ENCODE measurements at regions not wholly inside any gene's neighbourhood (a gene's known extent, or its start where the extent isn't known, plus 50 kb on each side); places are given as distances from the start of the nearest gene placed in this dataset.
"Not testable (repeated sequence)": the region's sequence is repeated elsewhere in the genome, so short reads cannot be mapped to it uniquely, and the experiment has no call there.

GRCh38 chr16:29257419-29258336 lies 148.8 kb downstream of the NPIPB11 start:
- DNase-seq: peak; percentile 69
- Histone ChIP-seq H3K27ac (ENCODE audit: low read length) (peak overlapping the region; percentile 67), H3K4me1 (ENCODE audit: control insufficient read depth, insufficient read depth, low read length) (peaks cover 32% of the 10 kb centered on the region)
- H3K27me3 ChIP-seq (ENCODE audit: control insufficient read depth, insufficient read depth, low read length); H3K9me3 ChIP-seq (replicated peaks; ENCODE audit: control insufficient read depth, low read depth, low read length); H3K4me3 ChIP-seq (ENCODE audit: low read length); H3K36me3 ChIP-seq (ENCODE audit: control insufficient read depth, insufficient read depth, low read length): not testable (repeated sequence)
- 63% methylated on average over 12 of the region's 18 CpGs for WGBS (ENCODE audit: insufficient coverage)

GRCh38 chr16:29256501-29256981 lies 150.0 kb downstream of the NPIPB11 start:
- no peak for DNase-seq
- no peak overlapping the region for H3K27ac ChIP-seq (ENCODE audit: low read length)
- H3K27me3 ChIP-seq (ENCODE audit: control insufficient read depth, insufficient read depth, low read length): no peaks in the 10 kb centered on the region
- H3K36me3 ChIP-seq (ENCODE audit: control insufficient read depth, insufficient read depth, low read length): no peaks in the 10 kb centered on the region
- peaks cover 26% of the 10 kb centered on the region for H3K4me1 ChIP-seq (ENCODE audit: control insufficient read depth, insufficient read depth, low read length)
- WGBS (ENCODE audit: insufficient coverage): 90% methylated on average over 19 of the region's 27 CpGs
- H3K4me3 ChIP-seq (ENCODE audit: low read length): no peak overlapping the region
- no peaks in the 10 kb centered on the region for H3K9me3 ChIP-seq (replicated peaks; ENCODE audit: control insufficient read depth, low read depth, low read length)

- WGBS (ENCODE audit: insufficient coverage): no CpG with 5 or more reads among the region's 6 CpGs
- H3K9me3 ChIP-seq (replicated peaks; ENCODE audit: control insufficient read depth, low read depth, low read length); H3K27me3 ChIP-seq (ENCODE audit: control insufficient read depth, insufficient read depth, low read length); H3K4me3 ChIP-seq (ENCODE audit: low read length); H3K27ac ChIP-seq (ENCODE audit: low read length); H3K36me3 ChIP-seq (ENCODE audit: control insufficient read depth, insufficient read depth, low read length); DNase-seq: not testable (repeated sequence)
- H3K4me1 ChIP-seq (ENCODE audit: control insufficient read depth, insufficient read depth, low read length): peaks cover 27% of the 10 kb centered on the region
These were observed 150.6 kb downstream of the NPIPB11 start for GRCh38 chr16:29255957-29256356.

- peaks cover 28% of the 10 kb centered on the region for H3K4me1 ChIP-seq (ENCODE audit: control insufficient read depth, insufficient read depth, low read length)
- H3K4me3 ChIP-seq (ENCODE audit: low read length); DNase-seq; H3K36me3 ChIP-seq (ENCODE audit: control insufficient read depth, insufficient read depth, low read length); H3K27ac ChIP-seq (ENCODE audit: low read length); H3K27me3 ChIP-seq (ENCODE audit: control insufficient read depth, insufficient read depth, low read length); H3K9me3 ChIP-seq (replicated peaks; ENCODE audit: control insufficient read depth, low read depth, low read length): not testable (repeated sequence)
- no CpG with 5 or more reads among the region's 13 CpGs for WGBS (ENCODE audit: insufficient coverage)
These were observed 151.1 kb downstream of the NPIPB11 start for GRCh38 chr16:29255496-29255796.

GRCh38 chr16:29254676-29255495 lies 151.6 kb downstream of the NPIPB11 start:
- 77% methylated on average over 21 of the region's 33 CpGs for WGBS (ENCODE audit: insufficient coverage)
- no peaks in the 10 kb centered on the region for H3K9me3 ChIP-seq (replicated peaks; ENCODE audit: control insufficient read depth, low read depth, low read length)
- no peaks in the 10 kb centered on the region for H3K27me3 ChIP-seq (ENCODE audit: control insufficient read depth, insufficient read depth, low read length)
- H3K27ac ChIP-seq (ENCODE audit: low read length): no peak overlapping the region
- no peak for DNase-seq
- no peak overlapping the region for H3K4me3 ChIP-seq (ENCODE audit: low read length)
- H3K4me1 ChIP-seq (ENCODE audit: control insufficient read depth, insufficient read depth, low read length): peaks cover 28% of the 10 kb centered on the region
- H3K36me3 ChIP-seq (ENCODE audit: control insufficient read depth, insufficient read depth, low read length): no peaks in the 10 kb centered on the region

GRCh38 chr16:29253716-29254590 lies 152.6 kb downstream of the NPIPB11 start:
- not testable (repeated sequence) for H3K4me3 ChIP-seq (ENCODE audit: low read length); H3K27ac ChIP-seq (ENCODE audit: low read length); H3K36me3 ChIP-seq (ENCODE audit: control insufficient read depth, insufficient read depth, low read length); DNase-seq; H3K9me3 ChIP-seq (replicated peaks; ENCODE audit: control insufficient read depth, low read depth, low read length); H3K27me3 ChIP-seq (ENCODE audit: control insufficient read depth, insufficient read depth, low read length)
- WGBS (ENCODE audit: insufficient coverage): 82% methylated on average over 16 of the region's 35 CpGs
- H3K4me1 ChIP-seq (ENCODE audit: control insufficient read depth, insufficient read depth, low read length): peaks cover 28% of the 10 kb centered on the region

- not testable (repeated sequence) for DNase-seq; H3K9me3 ChIP-seq (replicated peaks; ENCODE audit: control insufficient read depth, low read depth, low read length); H3K36me3 ChIP-seq (ENCODE audit: control insufficient read depth, insufficient read depth, low read length); H3K4me3 ChIP-seq (ENCODE audit: low read length); H3K27ac ChIP-seq (ENCODE audit: low read length); H3K27me3 ChIP-seq (ENCODE audit: control insufficient read depth, insufficient read depth, low read length)
- 61% methylated on average over 3 of the region's 7 CpGs for WGBS (ENCODE audit: insufficient coverage)
- peaks cover 33% of the 10 kb centered on the region for H3K4me1 ChIP-seq (ENCODE audit: control insufficient read depth, insufficient read depth, low read length)
These were observed 153.4 kb downstream of the NPIPB11 start for GRCh38 chr16:29253066-29253590.

GRCh38 chr16:29252311-29252710 lies 154.2 kb downstream of the NPIPB11 start:
- not testable (repeated sequence) for H3K4me3 ChIP-seq (ENCODE audit: low read length); H3K36me3 ChIP-seq (ENCODE audit: control insufficient read depth, insufficient read depth, low read length); DNase-seq; H3K9me3 ChIP-seq (replicated peaks; ENCODE audit: control insufficient read depth, low read depth, low read length); H3K27ac ChIP-seq (ENCODE audit: low read length); H3K27me3 ChIP-seq (ENCODE audit: control insufficient read depth, insufficient read depth, low read length)
- WGBS (ENCODE audit: insufficient coverage): 97% methylated on average over 10 of the region's 14 CpGs
- peaks cover 26% of the 10 kb centered on the region for H3K4me1 ChIP-seq (ENCODE audit: control insufficient read depth, insufficient read depth, low read length)

- peaks cover 20% of the 10 kb centered on the region for H3K4me1 ChIP-seq (ENCODE audit: control insufficient read depth, insufficient read depth, low read length)
- not testable (repeated sequence) for H3K4me3 ChIP-seq (ENCODE audit: low read length); H3K27ac ChIP-seq (ENCODE audit: low read length); H3K36me3 ChIP-seq (ENCODE audit: control insufficient read depth, insufficient read depth, low read length); H3K9me3 ChIP-seq (replicated peaks; ENCODE audit: control insufficient read depth, low read depth, low read length); DNase-seq; H3K27me3 ChIP-seq (ENCODE audit: control insufficient read depth, insufficient read depth, low read length)
- WGBS (ENCODE audit: insufficient coverage): 80% methylated on average over 7 of the region's 21 CpGs
These were observed 154.9 kb downstream of the NPIPB11 start for GRCh38 chr16:29251571-29252011.

Measured in muscle of leg (tissue), 3 donors.